Globus pallidus (tissue), 1 donor: ENCODE measurements at regions not wholly inside any gene's neighbourhood (a gene's known extent, or its start where the extent isn't known, plus 50 kb on each side); places are given as distances from the start of the nearest gene placed in this dataset.
"Not testable (repeated sequence)": the region's sequence is repeated elsewhere in the genome, so short reads cannot be mapped to it uniquely, and the experiment has no call there.

ENCODE experiments used
- DNase-seq: peaks from one replicate; pipeline ENCODE4 v3.0.0-alpha.2; 2015; ENCODE audit warnings: low spot score

DNA sequence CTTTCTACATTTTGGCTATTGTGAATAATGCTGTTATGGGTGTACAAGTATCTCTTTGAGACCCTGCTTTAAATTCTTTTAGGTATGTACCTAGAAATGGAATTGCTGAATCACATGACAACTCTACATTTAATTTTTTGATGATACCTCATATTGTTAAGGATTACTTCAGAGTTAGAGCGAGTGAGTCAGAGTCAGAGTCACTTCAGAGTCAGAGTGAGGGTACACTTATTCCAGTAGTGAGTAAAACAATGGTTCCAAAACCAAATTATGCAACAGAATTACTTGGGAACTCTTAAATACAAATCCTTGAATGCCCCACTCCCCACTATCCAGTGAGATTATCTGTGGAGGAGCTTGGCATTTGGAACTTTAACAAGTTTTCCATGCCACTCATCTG is 50.3 kb upstream of the SNRK start:
- no peak for DNase-seq

DNA sequence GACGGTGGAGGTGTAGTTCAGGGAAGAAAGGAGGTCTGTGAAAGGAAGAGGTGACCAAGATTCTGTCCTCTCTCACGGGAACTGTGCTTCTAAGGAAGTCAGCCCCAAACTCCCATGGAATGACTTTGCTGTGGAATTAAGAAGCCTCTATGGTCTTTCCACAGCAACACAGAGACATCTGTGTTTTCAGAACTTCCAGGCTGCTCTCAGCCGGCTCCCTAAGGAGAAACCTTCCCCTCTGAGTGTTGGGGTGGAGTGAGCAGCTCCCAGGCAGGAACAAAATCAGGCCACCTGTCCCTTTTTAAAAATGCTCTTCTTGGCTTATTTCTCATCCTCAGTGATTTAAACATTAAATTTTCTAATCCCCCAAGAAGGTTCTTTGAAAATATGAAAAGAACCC is 53.3 kb upstream of the SNRK start:
- no peak for DNase-seq

DNA sequence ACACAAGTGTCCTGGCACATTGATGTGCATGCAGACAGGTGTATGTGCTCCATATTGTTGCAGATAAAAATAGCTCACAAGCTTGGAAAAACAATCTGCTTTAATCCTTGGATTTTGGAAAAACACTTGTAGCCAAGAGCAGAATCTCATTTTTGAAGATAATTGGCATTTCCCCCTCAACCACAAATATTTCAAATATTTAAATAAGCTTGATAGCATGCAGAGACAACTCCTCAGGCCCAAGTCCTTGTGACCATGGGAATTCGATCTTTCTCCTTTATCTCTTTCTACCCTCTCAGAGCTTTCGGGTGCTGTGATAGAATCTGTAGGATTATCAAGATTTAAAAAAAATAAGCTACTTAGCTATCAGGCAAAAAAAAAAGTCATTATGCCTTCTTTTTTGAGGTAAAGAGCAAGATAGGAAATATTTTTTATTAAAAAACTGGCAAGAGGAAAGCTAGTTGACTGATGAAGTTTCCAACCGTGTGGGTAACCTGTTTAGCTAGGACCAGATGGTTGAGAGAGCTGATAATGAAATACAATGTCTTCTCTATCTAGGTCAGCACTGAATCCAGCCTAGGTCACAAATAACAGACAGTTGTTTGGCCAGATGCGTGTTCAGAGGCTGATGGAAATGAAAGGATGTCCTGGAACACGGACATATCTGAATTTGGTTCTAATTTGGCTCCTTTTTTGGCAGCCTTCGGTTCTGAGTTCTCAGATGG is 54.9 kb upstream of the SNRK start:
- DNase-seq, result no peak

DNA sequence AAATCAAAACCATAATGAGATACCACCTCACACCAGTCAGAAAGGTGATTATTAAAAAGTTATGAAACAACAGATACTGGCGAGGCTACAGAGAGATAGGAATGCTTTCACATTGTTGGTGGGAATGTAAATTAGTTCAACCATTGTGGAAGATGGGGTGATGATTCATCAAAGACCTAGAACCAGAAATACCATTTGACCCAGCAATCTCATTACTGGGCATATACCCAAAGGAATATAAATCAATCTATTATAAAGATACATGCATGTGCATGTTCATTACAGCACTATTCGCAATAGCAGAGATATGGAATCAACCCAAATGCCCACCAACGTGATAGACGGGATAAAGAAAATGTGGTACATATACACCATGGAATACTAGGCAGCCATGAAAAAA is 56.5 kb upstream of the SNRK start:
- not testable (repeated sequence) for DNase-seq

DNA sequence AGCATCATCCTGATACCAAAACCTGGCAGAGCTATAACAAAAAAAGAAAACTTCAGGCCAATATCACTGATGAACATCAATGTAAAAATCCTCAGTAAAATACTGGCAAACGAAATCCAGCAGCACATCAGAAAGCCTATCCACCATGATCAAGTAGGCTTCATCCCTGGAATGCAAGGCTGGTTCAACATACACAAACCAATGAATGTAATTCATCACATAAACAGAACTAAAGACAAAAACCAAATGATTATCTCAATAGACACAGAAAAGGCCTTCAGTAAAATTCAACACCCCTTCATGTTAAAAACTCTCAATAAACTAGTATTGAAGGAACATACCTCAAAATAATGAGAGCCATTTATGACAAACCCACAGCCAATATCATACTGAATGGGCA is 58.7 kb upstream of the SNRK start:
- not testable (repeated sequence) for DNase-seq

DNA sequence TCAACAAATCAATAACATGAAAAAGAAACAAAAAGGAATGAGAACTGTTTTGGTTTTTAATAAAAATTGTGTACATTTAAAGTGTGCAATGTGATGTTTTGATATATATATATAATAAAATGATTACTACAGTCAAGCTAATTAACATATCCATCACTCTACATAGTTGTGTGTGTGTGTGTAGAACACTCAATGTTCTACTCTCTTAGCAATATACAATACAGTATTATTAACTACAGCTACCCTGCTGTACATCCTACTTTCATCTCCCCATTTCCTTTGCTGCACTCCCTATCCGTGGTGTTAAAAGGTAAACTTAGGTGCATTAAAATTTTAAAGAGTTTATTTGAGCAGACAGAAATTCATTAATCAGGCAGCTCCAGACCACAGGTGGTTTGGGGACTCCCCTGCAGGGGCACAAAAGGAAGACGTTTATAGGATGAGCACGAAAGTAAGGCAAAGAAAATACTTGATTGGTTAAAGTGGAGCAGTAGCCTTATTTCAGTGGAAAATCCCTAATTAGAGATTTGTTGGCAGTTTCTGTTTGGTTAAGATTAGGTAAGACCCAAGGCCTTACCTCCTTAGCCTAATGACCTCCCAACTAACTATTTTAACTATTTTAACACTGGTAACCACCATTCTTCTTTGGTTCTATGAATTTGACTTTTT is 61.8 kb upstream of the SNRK start:
- no peak for DNase-seq

DNA sequence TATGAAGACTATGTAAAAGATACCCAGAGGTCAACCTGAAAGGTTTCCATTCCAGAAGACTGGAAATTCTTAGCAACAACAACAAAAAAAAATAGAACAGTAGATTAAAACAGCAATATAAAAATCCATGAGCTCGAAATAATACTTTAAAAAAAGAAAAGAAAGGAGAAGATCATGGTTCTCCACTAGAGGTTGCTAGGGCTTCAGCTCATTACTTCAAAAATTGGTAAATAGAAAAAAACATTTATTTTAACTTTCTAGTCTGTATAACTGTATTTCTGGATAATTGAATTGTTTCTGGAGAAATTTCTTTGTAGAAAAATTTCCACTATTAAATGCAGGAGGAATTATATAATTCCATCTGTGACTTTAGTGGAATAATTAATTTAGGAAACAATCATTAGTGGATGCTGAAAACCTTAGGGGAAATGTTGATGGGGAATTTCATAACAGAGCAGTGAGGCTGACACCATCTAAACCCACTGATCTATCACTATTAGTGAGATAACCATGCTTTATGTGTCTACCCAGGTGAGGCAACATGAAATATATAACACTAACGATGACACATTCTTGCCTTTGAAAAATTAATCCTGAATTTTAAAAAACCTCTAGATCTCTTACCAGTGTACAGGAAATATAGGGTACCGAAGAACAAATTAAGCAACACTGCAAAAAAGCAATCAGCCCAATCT is 62.5 kb upstream of the SNRK start:
- no peak for DNase-seq

DNA sequence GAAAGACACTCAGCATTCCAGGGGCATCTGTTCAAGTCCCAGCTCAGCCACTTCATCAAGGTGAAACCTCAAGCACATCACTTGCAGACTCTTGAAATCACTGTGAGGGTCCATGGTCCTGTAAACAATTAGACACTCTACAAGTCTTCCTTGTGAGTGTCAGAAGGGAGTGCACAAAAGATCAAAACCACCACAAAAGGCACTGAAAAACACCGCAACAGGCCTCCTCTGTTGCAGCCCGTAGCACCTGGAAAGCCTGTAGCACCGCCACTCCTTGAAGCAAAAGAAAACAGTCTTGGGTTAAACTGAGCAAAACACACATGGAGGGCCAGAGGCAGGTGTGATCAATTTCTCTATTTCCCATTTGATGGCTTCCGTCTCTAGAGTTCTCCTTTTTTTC is 63.8 kb upstream of the SNRK start:
- DNase-seq, result no peak

DNA sequence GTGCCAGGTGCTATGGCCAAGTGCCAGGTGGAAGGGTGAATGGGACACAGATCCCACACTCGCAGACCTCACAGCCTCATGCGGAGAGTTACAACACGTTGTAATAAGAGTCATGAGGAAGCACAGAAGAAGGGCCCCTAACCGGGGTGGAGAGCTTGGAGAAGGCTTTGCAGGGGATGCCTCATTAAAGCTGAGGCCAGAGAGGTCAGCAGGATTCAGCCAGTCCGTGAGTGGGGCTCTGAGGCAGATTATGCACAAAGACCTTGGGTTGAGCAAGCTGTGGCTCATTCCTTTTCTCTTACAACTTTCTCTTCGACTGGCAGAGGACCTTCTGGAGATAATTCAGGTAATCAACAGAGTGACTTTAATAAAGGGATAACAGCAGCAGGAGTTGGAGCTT is 65.3 kb upstream of the SNRK start:
- no peak for DNase-seq

DNA sequence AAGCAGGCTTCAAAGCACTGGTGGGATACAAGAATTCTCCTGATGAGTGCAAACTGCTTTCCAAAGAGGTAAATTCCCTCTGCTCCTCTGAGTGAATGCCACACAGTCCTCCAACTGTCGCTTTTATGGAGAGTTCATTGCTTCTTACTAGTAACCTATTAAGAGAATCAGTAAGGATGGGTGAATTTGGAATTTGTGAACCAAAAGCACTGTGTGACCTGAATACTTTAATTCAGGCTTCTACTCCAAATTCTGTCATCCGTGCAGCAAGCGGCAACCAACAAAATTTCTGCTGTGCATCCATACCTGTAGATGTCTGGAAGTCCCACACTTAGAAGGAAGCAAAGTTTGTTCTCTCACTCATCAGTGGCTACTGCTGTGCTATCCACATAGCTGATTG is 66.7 kb upstream of the SNRK start:
- DNase-seq, result no peak

DNA sequence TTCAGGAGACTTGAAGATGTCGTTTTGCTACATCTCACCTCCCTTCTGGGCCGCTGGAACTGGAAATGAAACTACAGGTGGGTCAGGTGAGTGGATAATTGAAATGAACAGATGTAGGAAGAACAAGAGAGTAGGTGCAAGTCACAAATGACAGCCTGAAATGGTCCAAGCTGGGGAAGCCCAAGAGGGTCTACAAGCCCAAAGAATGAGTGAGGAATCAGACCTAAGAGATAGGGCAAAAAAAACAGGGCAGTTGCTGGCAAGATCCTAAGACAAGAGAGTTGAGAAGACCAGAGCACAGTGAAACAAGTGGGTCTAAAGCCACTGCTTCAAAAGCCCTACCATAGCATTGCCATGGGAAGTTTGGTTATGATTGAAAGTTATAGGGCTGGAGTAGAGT is 67.4 kb upstream of the SNRK start:
- no peak for DNase-seq

DNA sequence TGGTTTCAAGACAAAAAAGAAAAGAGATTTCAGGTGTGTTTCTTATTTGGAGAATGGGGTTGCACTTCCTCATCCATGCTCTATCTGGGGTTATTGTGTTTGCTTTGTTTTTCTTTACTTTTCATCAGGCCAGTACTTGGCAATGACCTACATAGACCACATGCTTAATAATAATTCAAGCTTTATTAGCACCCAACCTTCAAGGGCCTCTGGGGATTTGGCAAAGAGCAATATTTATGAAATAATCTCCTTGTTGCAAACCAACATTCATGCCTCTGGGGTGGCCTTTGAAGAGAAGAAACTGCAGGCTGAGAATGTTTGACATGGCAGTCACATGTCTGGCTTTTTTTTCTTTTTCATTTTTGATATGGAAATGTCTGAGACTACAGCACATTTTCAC is 68.2 kb upstream of the SNRK start:
- no peak for DNase-seq

DNA sequence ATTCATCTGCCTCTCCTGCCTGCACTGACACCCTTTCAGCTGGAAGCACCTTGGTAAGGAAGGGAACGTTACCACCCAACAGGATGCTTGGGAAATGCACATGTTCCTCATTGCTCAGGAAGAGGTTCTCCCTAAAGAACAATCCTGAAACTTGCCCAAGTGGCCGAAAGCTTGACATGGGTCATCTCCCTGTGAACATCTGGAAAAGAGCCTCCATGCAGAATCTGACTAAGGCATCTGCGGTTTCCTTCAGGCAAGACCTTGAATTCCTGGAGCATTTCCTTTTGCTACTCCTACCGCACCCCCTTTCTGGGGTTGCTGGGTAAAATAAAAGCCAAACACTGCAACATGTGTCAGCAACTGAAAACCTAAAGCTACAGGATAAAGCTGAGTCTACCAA is 68.7 kb upstream of the SNRK start:
- DNase-seq, result no peak

DNA sequence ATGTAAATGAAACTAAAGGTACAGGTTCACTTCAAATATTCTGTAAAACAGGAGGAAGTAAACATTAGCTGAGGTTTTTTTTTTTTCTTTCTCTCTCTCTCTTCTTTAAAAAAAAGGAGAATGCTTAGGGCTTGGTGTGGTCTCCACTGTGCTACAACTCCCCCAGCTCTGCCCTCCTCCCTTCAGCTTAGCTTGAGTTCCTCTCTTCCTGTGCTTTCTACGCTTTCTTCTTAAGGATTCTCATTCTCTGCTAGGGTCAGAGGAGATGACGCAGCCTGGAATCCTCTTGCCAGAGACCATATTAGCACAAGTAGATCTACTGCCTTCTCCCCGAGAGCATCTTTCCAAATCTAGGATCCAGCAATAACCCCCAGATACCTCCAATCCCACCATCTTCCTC is 69.1 kb upstream of the SNRK start:
- DNase-seq, result no peak

DNA sequence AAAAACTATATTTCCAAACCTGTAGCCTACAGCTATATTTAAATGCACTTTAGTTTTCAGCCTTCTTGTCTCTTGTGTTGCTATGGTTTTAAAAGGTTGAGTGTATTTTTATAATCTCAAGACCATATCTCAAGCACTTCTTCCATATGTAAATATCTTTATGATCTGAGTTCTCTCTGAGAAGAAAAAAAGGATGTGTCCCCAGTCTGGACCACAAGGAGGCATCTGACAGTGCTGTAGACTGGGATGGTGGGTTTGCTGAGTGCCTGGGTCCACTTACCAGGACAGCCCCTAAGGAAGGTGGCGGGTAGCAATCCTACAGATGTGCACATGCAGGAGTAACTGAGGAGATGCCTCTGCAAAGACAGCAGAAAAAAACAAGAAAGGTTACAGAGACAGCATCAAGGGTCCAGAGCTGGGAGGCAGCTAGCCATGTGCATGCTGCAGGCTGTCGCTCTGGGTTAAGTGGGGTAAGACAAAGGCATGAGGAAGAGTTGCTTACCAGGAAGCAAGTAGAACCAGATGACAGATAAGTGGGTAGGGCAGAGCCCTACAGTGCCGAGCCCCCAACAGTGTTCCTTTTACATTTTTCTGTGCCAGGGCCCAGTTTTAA is 70.6 kb upstream of the SNRK start:
- DNase-seq, result no peak

DNA sequence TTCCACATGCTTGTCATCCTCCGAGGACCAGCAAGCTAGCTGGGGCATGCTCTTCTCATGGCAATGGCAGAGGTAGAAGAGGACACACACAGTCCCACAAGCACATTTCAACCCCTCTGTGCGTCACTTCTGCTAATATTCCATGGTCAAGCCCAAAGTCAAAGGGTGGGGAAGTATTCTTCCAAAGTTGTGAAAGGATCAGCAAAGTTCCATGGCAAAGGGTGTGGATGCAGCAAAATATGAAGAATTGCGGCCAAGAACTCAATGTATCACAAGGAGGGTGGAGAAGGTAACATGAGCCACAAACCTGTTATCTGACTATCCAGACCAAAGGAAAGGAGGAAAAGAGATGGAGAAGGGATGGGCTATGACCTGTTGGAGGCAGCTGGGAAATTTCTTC is 71.2 kb upstream of the SNRK start:
- no peak for DNase-seq

DNA sequence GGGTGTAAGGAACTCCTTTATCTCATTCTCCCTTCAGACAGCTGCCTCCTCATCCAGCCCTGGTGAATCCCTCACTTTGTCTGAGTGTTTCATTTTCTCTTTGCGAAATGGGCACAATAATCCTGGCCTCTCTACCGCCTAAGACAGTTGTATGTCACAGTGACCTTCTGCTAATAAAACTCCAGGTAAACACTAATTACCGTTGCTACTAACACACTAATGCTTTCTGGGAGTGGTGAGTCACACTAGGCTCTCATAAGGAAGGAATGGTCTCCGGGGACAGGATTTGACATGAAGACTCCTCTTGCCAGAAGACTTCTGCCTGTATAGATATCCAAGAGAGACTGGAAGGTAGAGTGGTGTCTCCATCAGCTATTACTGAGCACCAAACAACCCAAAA is 71.7 kb upstream of the SNRK start:
- no peak for DNase-seq

DNA sequence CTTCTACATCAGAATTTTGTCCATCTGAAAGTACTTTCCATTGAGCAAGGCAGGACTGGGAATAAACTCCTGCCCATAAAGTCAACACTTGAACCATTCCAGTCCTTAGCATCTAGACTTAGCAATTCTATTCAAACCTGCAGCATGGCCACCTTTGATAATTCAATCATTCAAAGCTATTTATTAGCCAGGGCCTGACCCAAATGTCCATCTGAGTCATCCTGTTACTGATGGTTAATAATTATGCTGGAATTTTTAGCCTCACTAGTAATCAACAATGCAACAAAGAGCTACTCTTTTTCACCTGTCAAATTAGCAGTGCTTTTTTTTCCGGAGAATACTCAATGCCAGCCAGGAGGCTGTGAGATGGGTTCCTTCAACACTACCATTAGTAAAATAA is 72.7 kb upstream of the SNRK start:
- DNase-seq, result no peak

DNA sequence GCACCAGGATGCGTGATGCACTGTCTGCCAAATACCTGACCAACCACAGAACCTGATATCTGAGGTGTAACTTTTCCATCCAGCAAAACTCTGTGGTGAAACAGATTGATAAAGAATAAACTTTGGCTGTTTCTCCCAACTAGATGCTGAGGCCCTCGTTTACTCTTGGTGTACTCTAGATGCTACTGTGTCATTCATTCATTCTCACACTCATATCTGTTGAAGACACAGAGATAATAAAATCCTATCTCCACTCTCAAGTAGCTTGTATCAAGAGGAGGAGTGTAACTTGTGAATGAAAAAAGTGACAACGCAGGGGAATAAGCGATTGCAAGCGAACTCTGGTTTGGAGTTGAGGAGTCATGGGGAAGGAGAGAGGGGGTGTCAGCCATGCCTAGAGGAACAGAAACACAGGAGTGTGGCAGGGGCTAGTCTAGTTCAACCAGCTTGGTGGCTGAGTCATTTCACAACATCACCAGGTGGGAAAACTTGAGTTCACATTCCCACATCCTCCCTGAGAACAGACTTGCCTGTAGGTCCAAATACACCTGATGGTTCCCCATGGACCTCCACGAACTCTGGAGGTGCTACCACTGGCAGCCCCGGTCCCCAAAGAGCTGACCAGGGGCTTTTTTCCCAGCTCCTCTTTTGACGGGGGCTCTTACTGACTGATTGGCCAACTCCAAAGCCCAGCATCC is 73.3 kb upstream of the SNRK start:
- DNase-seq, result no peak

DNA sequence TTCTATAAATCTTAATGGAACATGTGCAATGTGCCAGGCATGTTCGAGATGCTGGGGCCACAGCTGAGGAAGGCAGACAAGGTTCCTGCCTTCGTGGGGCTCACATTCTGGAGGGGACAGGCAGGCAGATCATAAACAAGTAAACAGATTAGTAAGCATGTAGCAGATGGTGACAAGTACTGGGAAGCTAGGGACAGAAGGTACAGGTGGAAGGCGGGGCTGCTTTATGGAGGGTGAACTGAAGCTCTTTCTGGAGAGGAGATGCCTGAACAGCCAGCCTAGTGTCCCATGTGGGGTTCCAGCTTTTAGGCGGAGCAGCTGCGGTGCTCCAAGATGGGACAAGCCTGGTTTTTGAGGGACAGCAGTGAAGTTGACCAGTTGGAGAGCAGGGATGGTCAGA is 74.7 kb upstream of the SNRK start:
- no peak for DNase-seq

DNA sequence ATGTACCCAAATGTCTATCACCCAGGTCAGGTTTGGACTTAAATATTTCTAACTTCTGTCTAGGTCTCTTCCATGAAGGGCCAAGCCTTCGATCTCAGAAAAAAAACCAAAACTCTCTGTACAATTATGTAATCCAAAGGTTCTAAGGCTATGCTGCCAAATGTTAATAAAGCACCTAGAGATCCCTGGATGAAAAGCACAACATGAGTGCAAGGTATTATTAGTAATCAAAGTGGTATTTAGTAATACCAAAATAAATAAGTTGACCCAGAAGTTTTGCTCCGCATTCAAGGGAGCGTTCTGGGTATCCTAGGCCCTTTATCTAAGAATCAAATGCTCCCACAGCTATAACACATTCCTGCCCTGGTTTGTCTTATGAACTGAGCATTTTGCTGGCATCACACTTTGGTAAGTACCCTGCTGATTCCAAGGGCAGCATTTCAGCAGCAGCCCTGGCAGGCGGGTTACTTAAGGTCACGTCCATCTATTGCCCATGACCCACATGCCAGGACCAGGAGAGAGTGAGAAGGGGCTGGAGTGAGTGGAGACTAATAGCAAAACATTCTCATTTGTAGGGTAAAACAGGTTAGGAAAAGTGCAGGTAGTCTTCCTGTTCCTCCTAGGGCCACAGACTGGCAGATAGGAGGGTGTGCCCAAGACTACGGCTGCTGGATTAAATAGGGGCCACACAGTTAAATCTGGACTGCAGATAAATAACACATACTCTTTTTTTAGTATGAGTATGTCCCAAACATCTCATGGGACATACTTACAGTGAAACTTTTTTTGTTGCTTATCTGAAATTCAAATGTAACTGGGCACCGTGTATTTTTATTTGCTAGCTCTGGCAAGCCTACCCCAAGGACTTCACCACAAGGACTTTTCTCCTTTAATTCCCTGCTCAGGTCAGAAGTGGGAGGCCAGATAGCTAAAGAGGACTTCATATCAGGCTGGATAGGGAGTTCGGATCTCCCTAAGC is 76.0 kb upstream of the SNRK start:
- DNase-seq, result no peak
